Calu3 (cell line): ENCODE measurements at regions not wholly inside any gene's neighbourhood (a gene's known extent, or its start where the extent isn't known, plus 50 kb on each side); places are given as distances from the start of the nearest gene placed in this dataset.

Experiments used
- BruUV-seq: library from RNA; stranded (reverse); fragments of 400-500 nt; replicated peaks from 2 replicates; lab custom pipeline; 2021; lab: Mats Ljungman, UMichigan
- CTCF ChIA-PET: fragments of 300-600 bp; sonication (Branson Sonifier 250); formaldehyde crosslinking; loops from one replicate; lab custom pipeline; 2022; ENCODE audit warnings: antibody characterized with exemption; lab: Charles Lee
- DNase-seq: peaks from one replicate; pipeline ENCODE4 v3.0.0; 2022
- H3K27ac Mint-ChIP-seq: one replicate; pipeline ENCODE4 v1.8.0; 2022; ENCODE audit warnings: mixed read lengths; ENCODE audit not compliant: unreplicated experiment
- H3K27me3 Mint-ChIP-seq: one replicate; pipeline ENCODE4 v1.8.0; 2022; ENCODE audit warnings: mixed read lengths; ENCODE audit not compliant: unreplicated experiment
- H3K36me3 Mint-ChIP-seq: one replicate; pipeline ENCODE4 v1.8.0; 2022; ENCODE audit warnings: mild to moderate bottlenecking, moderate library complexity, mixed read lengths; ENCODE audit not compliant: insufficient read depth, unreplicated experiment
- H3K4me1 Mint-ChIP-seq: one replicate; pipeline ENCODE4 v1.8.0; 2022; ENCODE audit warnings: mild to moderate bottlenecking, low read depth, mixed read lengths; ENCODE audit not compliant: unreplicated experiment
- H3K4me3 Mint-ChIP-seq: one replicate; pipeline ENCODE4 v1.8.0; 2022; ENCODE audit warnings: mild to moderate bottlenecking, low read depth, moderate library complexity, mixed read lengths; ENCODE audit not compliant: unreplicated experiment
- H3K9me3 Mint-ChIP-seq: one replicate; pipeline ENCODE4 v1.8.0; 2022; ENCODE audit warnings: low read depth, mixed read lengths; ENCODE audit not compliant: unreplicated experiment
- intact Hi-C: fragments of 100-400 bp; cut with micrococcal nuclease; formaldehyde crosslinking; loops from one replicate; pipeline ENCODE4 v1.10.0; 2022; ENCODE audit not compliant: unreplicated experiment
- TF ChIP-seq, protein P1 (sequence below): fragments of 200-600 bp; IDR thresholded peaks from one replicate; pipeline ENCODE4 v1.8.0; 2022; ENCODE audit warnings: antibody characterized with exemption; ENCODE audit not compliant: unreplicated experiment

- H3K4me3 Mint-ChIP-seq, result no peak overlapping the region
- H3K27me3 Mint-ChIP-seq, result no peaks in the 10 kb centered on the region
- intact Hi-C loops, result no loop called here
- no peaks in the 10 kb centered on the region for H3K4me1 Mint-ChIP-seq
- H3K9me3 Mint-ChIP-seq, result no peaks in the 10 kb centered on the region
- TF ChIP-seq, protein P1, sequence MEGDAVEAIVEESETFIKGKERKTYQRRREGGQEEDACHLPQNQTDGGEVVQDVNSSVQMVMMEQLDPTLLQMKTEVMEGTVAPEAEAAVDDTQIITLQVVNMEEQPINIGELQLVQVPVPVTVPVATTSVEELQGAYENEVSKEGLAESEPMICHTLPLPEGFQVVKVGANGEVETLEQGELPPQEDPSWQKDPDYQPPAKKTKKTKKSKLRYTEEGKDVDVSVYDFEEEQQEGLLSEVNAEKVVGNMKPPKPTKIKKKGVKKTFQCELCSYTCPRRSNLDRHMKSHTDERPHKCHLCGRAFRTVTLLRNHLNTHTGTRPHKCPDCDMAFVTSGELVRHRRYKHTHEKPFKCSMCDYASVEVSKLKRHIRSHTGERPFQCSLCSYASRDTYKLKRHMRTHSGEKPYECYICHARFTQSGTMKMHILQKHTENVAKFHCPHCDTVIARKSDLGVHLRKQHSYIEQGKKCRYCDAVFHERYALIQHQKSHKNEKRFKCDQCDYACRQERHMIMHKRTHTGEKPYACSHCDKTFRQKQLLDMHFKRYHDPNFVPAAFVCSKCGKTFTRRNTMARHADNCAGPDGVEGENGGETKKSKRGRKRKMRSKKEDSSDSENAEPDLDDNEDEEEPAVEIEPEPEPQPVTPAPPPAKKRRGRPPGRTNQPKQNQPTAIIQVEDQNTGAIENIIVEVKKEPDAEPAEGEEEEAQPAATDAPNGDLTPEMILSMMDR, result no peak
- CTCF ChIA-PET, result no interaction called here
- no peak for DNase-seq
- no peaks in the 10 kb centered on the region for H3K36me3 Mint-ChIP-seq
- no TSS peak for BruUV-seq
- no peak overlapping the region for H3K27ac Mint-ChIP-seq
Observed at GRCh38 chr13:33976965-33977364, 159.0 kb downstream of the RFC3 start.

DNA sequence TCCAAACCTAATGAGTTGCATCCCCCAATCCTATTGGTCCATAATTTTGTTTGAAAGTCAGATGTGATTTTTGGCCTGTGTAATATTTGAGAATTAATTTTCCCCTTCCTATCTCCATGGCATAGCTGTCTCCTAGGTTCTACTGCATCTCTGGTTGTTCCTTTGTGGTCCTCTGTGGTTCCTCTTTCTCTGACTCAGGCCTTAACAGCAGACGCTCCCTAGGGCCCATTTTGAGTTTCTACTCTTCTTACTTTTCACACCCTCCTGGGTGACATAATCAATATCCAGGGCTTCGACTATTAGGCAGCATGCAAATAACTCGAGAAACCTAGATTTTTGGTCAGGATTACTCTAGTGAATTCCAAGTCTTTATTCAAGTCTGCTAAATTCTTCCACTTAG lies 160.7 kb downstream of the RFC3 start:
- no peak overlapping the region for H3K4me3 Mint-ChIP-seq
- H3K4me1 Mint-ChIP-seq, result no peaks in the 10 kb centered on the region
- no peaks in the 10 kb centered on the region for H3K36me3 Mint-ChIP-seq
- TF ChIP-seq, protein P1, result no peak
- CTCF ChIA-PET, result no interaction called here
- no peak overlapping the region for H3K27ac Mint-ChIP-seq
- intact Hi-C loops, result no loop called here
- no peaks in the 10 kb centered on the region for H3K27me3 Mint-ChIP-seq
- DNase-seq, result no peak
- H3K9me3 Mint-ChIP-seq, result no peaks in the 10 kb centered on the region
- BruUV-seq, result no TSS peak

- no peak for DNase-seq
- Mint-ChIP-seq H3K4me3 (no peak overlapping the region), H3K4me1 (no peaks in the 10 kb centered on the region), H3K36me3 (no peaks in the 10 kb centered on the region), H3K9me3 (no peaks in the 10 kb centered on the region), H3K27ac (no peak overlapping the region), H3K27me3 (no peaks in the 10 kb centered on the region)
- CTCF ChIA-PET, result no interaction called here
- TF ChIP-seq, protein P1, result no peak
- intact Hi-C loops, result no loop called here
- BruUV-seq, result no TSS peak
Observed at GRCh38 chr13:33992881-33993336, 175.0 kb downstream of the RFC3 start.

- no peak for DNase-seq
- no peaks in the 10 kb centered on the region for H3K4me1 Mint-ChIP-seq
- no peaks in the 10 kb centered on the region for H3K9me3 Mint-ChIP-seq
- no peak overlapping the region for H3K27ac Mint-ChIP-seq
- H3K27me3 Mint-ChIP-seq, result no peaks in the 10 kb centered on the region
- intact Hi-C loops, result no loop called here
- no peak overlapping the region for H3K4me3 Mint-ChIP-seq
- TF ChIP-seq, protein P1, result no peak
- CTCF ChIA-PET, result no interaction called here
- no peaks in the 10 kb centered on the region for H3K36me3 Mint-ChIP-seq
- no TSS peak for BruUV-seq
Observed at GRCh38 chr13:33994198-33994597, 176.2 kb downstream of the RFC3 start.
